ENCODE measurements at regions not wholly inside any gene's neighbourhood (a gene's known extent, or its start where the extent isn't known, plus 50 kb on each side); places are given as distances from the start of the nearest gene placed in this dataset.

DNA sequence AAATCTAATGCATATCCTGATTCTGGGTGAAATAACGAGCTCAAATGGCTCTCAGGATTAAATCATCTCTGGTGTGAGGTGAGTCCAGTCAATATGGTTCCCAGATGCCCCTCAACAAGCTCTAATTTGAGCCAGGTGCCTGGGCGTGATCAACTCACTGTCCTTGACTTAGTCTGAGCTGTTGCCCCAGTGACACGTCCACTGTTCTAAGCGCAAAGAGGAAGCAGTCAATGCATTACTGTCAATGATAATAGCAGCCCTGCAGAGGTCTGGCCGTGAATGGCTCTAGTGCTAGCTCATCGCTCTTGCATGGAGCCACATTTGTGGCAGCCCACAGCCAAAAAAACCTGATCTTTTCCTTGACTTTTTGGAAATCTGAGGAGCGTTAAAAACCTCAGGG lies 128.6 kb upstream of the EFNA5 start:
- Histone ChIP-seq H3K79me2 (no peaks in the 10 kb centered on the region), H3K9me3 (ENCODE audit: low read depth) (no peaks in the 10 kb centered on the region), H3K27ac (no peak overlapping the region), H3K4me2 (no peak overlapping the region), H3K36me3 (replicated peaks; ENCODE audit: insufficient read depth, low read depth) (no peaks in the 10 kb centered on the region), H2AFZ (no peak overlapping the region), H3K4me3 (no peak overlapping the region), H3K27me3 (no peaks in the 10 kb centered on the region), H3K9me2 (replicated peaks; ENCODE audit: insufficient read depth) (no peaks in the 10 kb centered on the region), H3K4me1 (ENCODE audit: insufficient read depth) (no peaks in the 10 kb centered on the region), H4K20me1 (ENCODE audit: insufficient read depth, poor library complexity, severe bottlenecking) (no peaks in the 10 kb centered on the region)
- DNase-seq (ENCODE audit: low spot score) = no peak
- WGBS (ENCODE audit: low lambda C conversion rate, missing lambda C conversion rate) = 74% methylated on average over 7 of the region's 7 CpGs
- TF ChIP-seq EZH2 (IDR thresholded peaks at IDR 0.05; ENCODE audit: borderline replicate concordance) (no peak), EZH2phosphoT487 (IDR thresholded peaks at IDR 0.05; ENCODE audit: low read depth, severe bottlenecking, unreplicated experiment) (no peak), CTCF (IDR thresholded peaks at IDR 0.05; ENCODE audit: poor library complexity) (no peak)

GRCh38 chr5:107796797-107797196 lies 126.1 kb upstream of the EFNA5 start:
- no peaks in the 10 kb centered on the region for H4K20me1 ChIP-seq (ENCODE audit: insufficient read depth, poor library complexity, severe bottlenecking)
- no peak overlapping the region for H3K4me3 ChIP-seq
- H3K27ac ChIP-seq = no peak overlapping the region
- H3K27me3 ChIP-seq = no peaks in the 10 kb centered on the region
- H3K36me3 ChIP-seq (replicated peaks; ENCODE audit: insufficient read depth, low read depth) = no peaks in the 10 kb centered on the region
- no peak overlapping the region for H3K4me2 ChIP-seq
- no peaks in the 10 kb centered on the region for H3K9me3 ChIP-seq (ENCODE audit: low read depth)
- no peaks in the 10 kb centered on the region for H3K4me1 ChIP-seq (ENCODE audit: insufficient read depth)
- H3K9me2 ChIP-seq (replicated peaks; ENCODE audit: insufficient read depth) = no peaks in the 10 kb centered on the region
- H3K79me2 ChIP-seq = no peaks in the 10 kb centered on the region
- TF ChIP-seq CTCF (IDR thresholded peaks at IDR 0.05; ENCODE audit: poor library complexity) (no peak), EZH2phosphoT487 (IDR thresholded peaks at IDR 0.05; ENCODE audit: low read depth, severe bottlenecking, unreplicated experiment) (no peak), EZH2 (IDR thresholded peaks at IDR 0.05; ENCODE audit: borderline replicate concordance) (no peak)
- DNase-seq (ENCODE audit: low spot score) = no peak
- 81% methylated on average over 3 of the region's 3 CpGs for WGBS (ENCODE audit: low lambda C conversion rate, missing lambda C conversion rate)
- H2AFZ ChIP-seq = no peak overlapping the region

DNA sequence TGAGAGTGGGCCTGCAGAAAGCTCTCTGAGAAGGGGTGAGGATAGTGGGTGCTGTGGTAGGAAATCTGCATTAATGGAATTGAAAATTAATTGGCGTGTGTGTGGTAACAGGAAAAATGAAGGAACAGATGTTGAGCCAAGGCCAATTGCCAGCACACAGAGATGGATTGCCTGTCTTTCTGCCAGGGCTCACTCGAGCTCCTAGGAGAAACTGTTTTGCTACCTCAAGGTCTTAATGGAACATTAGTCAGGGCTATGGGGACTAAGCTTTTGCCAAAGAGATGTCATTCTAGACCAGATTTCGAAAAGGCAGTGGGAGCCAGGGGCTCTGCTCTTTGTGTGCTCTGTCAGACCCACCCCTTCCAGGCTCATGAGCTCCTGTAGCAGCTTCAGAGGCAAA lies 124.0 kb upstream of the EFNA5 start:
- H3K79me2 ChIP-seq = no peaks in the 10 kb centered on the region
- no peaks in the 10 kb centered on the region for H3K4me1 ChIP-seq (ENCODE audit: insufficient read depth)
- no peaks in the 10 kb centered on the region for H3K9me2 ChIP-seq (replicated peaks; ENCODE audit: insufficient read depth)
- no peaks in the 10 kb centered on the region for H3K9me3 ChIP-seq (ENCODE audit: low read depth)
- no peak overlapping the region for H3K4me3 ChIP-seq
- no peak for DNase-seq (ENCODE audit: low spot score)
- WGBS (ENCODE audit: low lambda C conversion rate, missing lambda C conversion rate) = 92% methylated on average over 3 of the region's 3 CpGs
- no peaks in the 10 kb centered on the region for H3K36me3 ChIP-seq (replicated peaks; ENCODE audit: insufficient read depth, low read depth)
- no peak overlapping the region for H2AFZ ChIP-seq
- no peaks in the 10 kb centered on the region for H3K27me3 ChIP-seq
- H4K20me1 ChIP-seq (ENCODE audit: insufficient read depth, poor library complexity, severe bottlenecking) = no peaks in the 10 kb centered on the region
- TF ChIP-seq CTCF (IDR thresholded peaks at IDR 0.05; ENCODE audit: poor library complexity) = no peak
- no peak for TF ChIP-seq EZH2phosphoT487 (IDR thresholded peaks at IDR 0.05; ENCODE audit: low read depth, severe bottlenecking, unreplicated experiment)
- TF ChIP-seq EZH2 (IDR thresholded peaks at IDR 0.05; ENCODE audit: borderline replicate concordance) = no peak
- no peak overlapping the region for H3K4me2 ChIP-seq
- no peak overlapping the region for H3K27ac ChIP-seq

DNA sequence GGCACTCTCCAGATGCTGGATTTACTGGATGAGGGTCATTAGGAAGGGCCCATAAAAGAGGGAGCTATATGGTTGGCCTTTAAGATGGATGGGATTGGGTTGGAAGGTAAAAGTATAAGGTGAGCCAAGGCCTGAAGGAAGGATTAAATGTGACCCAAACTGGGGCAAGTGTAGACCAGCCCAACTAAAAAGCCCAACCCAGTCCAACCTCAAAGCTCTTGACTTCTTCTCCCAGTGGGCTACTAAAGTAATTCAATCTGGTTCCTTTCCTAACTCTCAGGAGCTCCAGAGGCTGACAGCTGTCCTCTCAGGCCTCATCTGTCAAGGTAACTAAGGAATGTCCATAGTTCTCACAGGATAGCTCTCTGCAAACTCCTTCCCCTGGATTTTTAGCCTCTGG lies 122.2 kb upstream of the EFNA5 start:
- Histone ChIP-seq H4K20me1 (ENCODE audit: insufficient read depth, poor library complexity, severe bottlenecking) (no peaks in the 10 kb centered on the region), H2AFZ (no peak overlapping the region), H3K4me2 (no peak overlapping the region), H3K79me2 (no peaks in the 10 kb centered on the region), H3K27me3 (no peaks in the 10 kb centered on the region), H3K4me3 (no peak overlapping the region), H3K9me3 (ENCODE audit: low read depth) (no peaks in the 10 kb centered on the region), H3K4me1 (ENCODE audit: insufficient read depth) (no peaks in the 10 kb centered on the region), H3K27ac (no peak overlapping the region), H3K36me3 (replicated peaks; ENCODE audit: insufficient read depth, low read depth) (no peaks in the 10 kb centered on the region), H3K9me2 (replicated peaks; ENCODE audit: insufficient read depth) (no peaks in the 10 kb centered on the region)
- TF ChIP-seq CTCF (IDR thresholded peaks at IDR 0.05; ENCODE audit: poor library complexity) (no peak), EZH2 (IDR thresholded peaks at IDR 0.05; ENCODE audit: borderline replicate concordance) (no peak), EZH2phosphoT487 (IDR thresholded peaks at IDR 0.05; ENCODE audit: low read depth, severe bottlenecking, unreplicated experiment) (no peak)
- no peak for DNase-seq (ENCODE audit: low spot score)

Measured in hepatocyte (in vitro differentiated cells).